ENCODE measurements at regions not wholly inside any gene's neighbourhood (a gene's known extent, or its start where the extent isn't known, plus 50 kb on each side); places are given as distances from the start of the nearest gene placed in this dataset.

- H4K20me1 ChIP-seq (replicated peaks; ENCODE audit: control insufficient read depth, insufficient read depth, low read length) = peaks cover 11% of the 10 kb centered on the region; the same call in 1 of the 2 replicates
- no peaks in the 10 kb centered on the region for H3K79me2 ChIP-seq (ENCODE audit: control insufficient read depth, insufficient read depth, low read length)
- H2AFZ ChIP-seq (ENCODE audit: low read depth, low read length) = no peak overlapping the region
- H3K27ac ChIP-seq (ENCODE audit: extremely low read depth, low read depth, low read length) = no peak overlapping the region
- under 1% methylated on average over 12 of the region's 12 CpGs for WGBS (ENCODE audit: insufficient coverage, low coverage, missing lambda C conversion rate)
- DNase-seq (ENCODE audit: extremely low read depth in 1 of 4, low spot score in 3 of 4) = no peak
- peaks cover 0 to 50% of the 10 kb centered on the region in 2 experiments; a peak in 3 of 5 replicates for H3K27me3 ChIP-seq (ENCODE audit: control insufficient read depth in 2 of 2, insufficient read depth in 2 of 2, low read length in 2 of 2)
- no peak for ATAC-seq
- ChIA-PET CTCF (ENCODE audit: low intra/inter-chr PET ratio) (no interaction called here), POLR2A (no interaction called here)
- no peaks in the 10 kb centered on the region for H3K9me1 ChIP-seq (ENCODE audit: control insufficient read depth, insufficient read depth, low read length)
- no peak overlapping the region for H3K4me2 ChIP-seq (ENCODE audit: insufficient read depth, low read length)
- H3K4me3 ChIP-seq = no peak overlapping the region
- H3K36me3 ChIP-seq (ENCODE audit: control insufficient read depth, insufficient read depth, low read length) = no peaks in the 10 kb centered on the region
- H3K4me1 ChIP-seq (replicated peaks in 1 of 2; ENCODE audit: control insufficient read depth in 2 of 2, insufficient read depth in 2 of 2, low read length in 2 of 2) = peaks cover 0 to 14% of the 10 kb centered on the region in 2 experiments; a peak in 2 of 5 replicates
- H3K9me3 ChIP-seq (replicated peaks; ENCODE audit: control insufficient read depth, insufficient read depth, low read depth, low read length) = no peaks in the 10 kb centered on the region
- intact Hi-C loops (cut with micrococcal nuclease) = no loop called here
- in situ Hi-C loops (cut with MboI) = no loop called here
- H3K9ac ChIP-seq (ENCODE audit: insufficient read depth in 1 of 2, low read depth in 2 of 2, low read length in 2 of 2) = no peak overlapping the region
- FAIRE-seq = no peak
- no TSS peak for BruUV-seq (replicated peaks)
- TF ChIP-seq KLF13 (tag; IDR thresholded peaks at IDR 0.05; ENCODE audit: borderline replicate concordance, low read depth) (no peak), MBD1 (CRISPR knock-in tag; IDR thresholded peaks at IDR 0.05) (no peak), EP400 (IDR thresholded peaks at IDR 0.05) (no peak), RAD21 (CRISPR knock-in tag; conservative IDR thresholded peaks at IDR 0.05 in 1 of 2, IDR thresholded peaks at IDR 0.05 in 1 of 2) (no peak), CEBPG (CRISPR knock-in tag; IDR thresholded peaks at IDR 0.05) (no peak), CEBPG (tag; conservative IDR thresholded peaks at IDR 0.05 in 1 of 2, IDR thresholded peaks at IDR 0.05 in 1 of 2) (no peak), CBFA2T3 (IDR thresholded peaks at IDR 0.05) (no peak), FOXM1 (IDR thresholded peaks at IDR 0.05; ENCODE audit: low read depth) (no peak), FOXM1 (CRISPR knock-in tag; IDR thresholded peaks at IDR 0.05; ENCODE audit: low read depth) (no peak), ARID2 (IDR thresholded peaks at IDR 0.05) (no peak)
- TF ChIP-seq, protein P1, sequence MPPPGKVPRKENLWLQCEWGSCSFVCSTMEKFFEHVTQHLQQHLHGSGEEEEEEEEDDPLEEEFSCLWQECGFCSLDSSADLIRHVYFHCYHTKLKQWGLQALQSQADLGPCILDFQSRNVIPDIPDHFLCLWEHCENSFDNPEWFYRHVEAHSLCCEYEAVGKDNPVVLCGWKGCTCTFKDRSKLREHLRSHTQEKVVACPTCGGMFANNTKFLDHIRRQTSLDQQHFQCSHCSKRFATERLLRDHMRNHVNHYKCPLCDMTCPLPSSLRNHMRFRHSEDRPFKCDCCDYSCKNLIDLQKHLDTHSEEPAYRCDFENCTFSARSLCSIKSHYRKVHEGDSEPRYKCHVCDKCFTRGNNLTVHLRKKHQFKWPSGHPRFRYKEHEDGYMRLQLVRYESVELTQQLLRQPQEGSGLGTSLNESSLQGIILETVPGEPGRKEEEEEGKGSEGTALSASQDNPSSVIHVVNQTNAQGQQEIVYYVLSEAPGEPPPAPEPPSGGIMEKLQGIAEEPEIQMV (tag; conservative IDR thresholded peaks at IDR 0.05; ENCODE audit: low read depth) = no peak
- TF ChIP-seq, protein P2, sequence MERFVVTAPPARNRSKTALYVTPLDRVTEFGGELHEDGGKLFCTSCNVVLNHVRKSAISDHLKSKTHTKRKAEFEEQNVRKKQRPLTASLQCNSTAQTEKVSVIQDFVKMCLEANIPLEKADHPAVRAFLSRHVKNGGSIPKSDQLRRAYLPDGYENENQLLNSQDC (CRISPR knock-in tag; IDR thresholded peaks at IDR 0.05) = no peak
- TF ChIP-seq, protein P3, sequence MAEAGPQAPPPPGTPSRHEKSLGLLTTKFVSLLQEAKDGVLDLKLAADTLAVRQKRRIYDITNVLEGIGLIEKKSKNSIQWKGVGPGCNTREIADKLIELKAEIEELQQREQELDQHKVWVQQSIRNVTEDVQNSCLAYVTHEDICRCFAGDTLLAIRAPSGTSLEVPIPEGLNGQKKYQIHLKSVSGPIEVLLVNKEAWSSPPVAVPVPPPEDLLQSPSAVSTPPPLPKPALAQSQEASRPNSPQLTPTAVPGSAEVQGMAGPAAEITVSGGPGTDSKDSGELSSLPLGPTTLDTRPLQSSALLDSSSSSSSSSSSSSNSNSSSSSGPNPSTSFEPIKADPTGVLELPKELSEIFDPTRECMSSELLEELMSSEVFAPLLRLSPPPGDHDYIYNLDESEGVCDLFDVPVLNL (CRISPR knock-in tag; IDR thresholded peaks at IDR 0.05; ENCODE audit: low read depth) = no peak
Observed at GRCh38 chr2:128490881-128491691, 172.4 kb upstream of the HS6ST1 start.
